Prostate gland (tissue), 2 donors: ENCODE measurements at regions not wholly inside any gene's neighbourhood (a gene's known extent, or its start where the extent isn't known, plus 50 kb on each side); places are given as distances from the start of the nearest gene placed in this dataset.

Experiments
- DNase-seq: peaks from one replicate; pipeline ENCODE4 v3.0.0-alpha.2; 2019; ENCODE audit warnings: low spot score
- H3K27ac ChIP-seq, 2 donors: fragments of 200-600 bp; sonication (generic); 2 replicates each; pipeline ENCODE4 v1.5.1; 2017 to 2019
- H3K27me3 ChIP-seq: fragments of 200-600 bp; sonication (generic); replicated peaks from 2 replicates; pipeline ENCODE4 v1.5.1; 2019; ENCODE audit not compliant: insufficient read depth
- H3K36me3 ChIP-seq, 2 donors: fragments of 200-600 bp; sonication (generic); 1 replicate in 1 of 2; 2 replicates in 1 of 2; pipeline versions ENCODE4 v1.5.1 to v1.8.1; 2017 to 2019
- H3K4me1 ChIP-seq: fragments of 200-600 bp; sonication (generic); replicated peaks from 2 replicates; pipeline ENCODE4 v1.5.1; 2019
- H3K4me3 ChIP-seq, 2 donors: fragments of 200-600 bp; sonication (generic); 2 replicates each; pipeline ENCODE4 v1.5.1; 2017 to 2019
- H3K9me3 ChIP-seq: fragments of 200-600 bp; sonication (generic); 2 replicates; pipeline ENCODE4 v1.5.1; 2017
- CTCF ChIP-seq, 4 experiments: fragments of 200-600 bp in 2 of 4; fragments of 450-650 bp in 2 of 4; sonication (generic) in 2 of 4; IDR thresholded peaks; 1 replicate in 3 of 4; 2 replicates in 1 of 4; pipeline ENCODE4 v1.5.1; 2016 to 2019; ENCODE audit warnings: antibody characterized with exemption in 4 of 4, mild to moderate bottlenecking in 2 of 4, moderate library complexity in 2 of 4
- POLR2A ChIP-seq: fragments of 450-650 bp; IDR thresholded peaks from one replicate; pipeline ENCODE4 v1.6.1; 2016; ENCODE audit warnings: antibody characterized with exemption, mild to moderate bottlenecking
- POLR2AphosphoS5 ChIP-seq: sonication (generic); formaldehyde crosslinking; IDR thresholded peaks from one replicate; pipeline ENCODE4 v1.6.1; 2017; ENCODE audit warnings: antibody characterized with exemption
- WGBS: methylation state at CpG from one replicate; pipeline ENCODE4 v1.1.5; 2018; 5-methylcytosine and 5-hydroxymethylcytosine counted together
- intact Hi-C: fragments of 100-400 bp; cut with DNase I; formaldehyde crosslinking; loops from one replicate; pipeline ENCODE4 v1.14.2; 2022

- Histone ChIP-seq H3K4me3 (no peak overlapping the region), H3K27me3 (no peaks in the 10 kb centered on the region), H3K9me3 (no peaks in the 10 kb centered on the region), H3K36me3 (no peaks in the 10 kb centered on the region), H3K4me1 (no peaks in the 10 kb centered on the region), H3K27ac (no peak overlapping the region)
- DNase-seq, result no peak
- WGBS, result 76% methylated on average over 4 of the region's 4 CpGs
- TF ChIP-seq POLR2A (no peak), CTCF (IDR thresholded peaks at IDR 0.05) (no peak), POLR2AphosphoS5 (no peak)
- intact Hi-C loops, result no loop called here
These were observed 70.8 kb upstream of the STARD4 start for GRCh38 chr5:111582993-111583601.

GRCh38 chr5:111582451-111582850 is 70.1 kb upstream of the STARD4 start:
- no peaks in the 10 kb centered on the region for H3K27me3 ChIP-seq
- intact Hi-C loops, result no loop called here
- H3K9me3 ChIP-seq, result no peaks in the 10 kb centered on the region
- no peaks in the 10 kb centered on the region for H3K4me1 ChIP-seq
- no peak overlapping the region for H3K4me3 ChIP-seq
- TF ChIP-seq POLR2AphosphoS5, result no peak
- no peak for TF ChIP-seq CTCF (IDR thresholded peaks at IDR 0.05)
- TF ChIP-seq POLR2A, result no peak
- 90% methylated on average over 1 of the region's 1 CpG for WGBS
- no peak overlapping the region for H3K27ac ChIP-seq
- DNase-seq, result no peak
- no peaks in the 10 kb centered on the region for H3K36me3 ChIP-seq

GRCh38 chr5:111580956-111581355 is 68.6 kb upstream of the STARD4 start:
- Histone ChIP-seq H3K27me3 (no peaks in the 10 kb centered on the region), H3K36me3 (no peaks in the 10 kb centered on the region), H3K4me1 (no peaks in the 10 kb centered on the region), H3K4me3 (no peak overlapping the region), H3K9me3 (no peaks in the 10 kb centered on the region), H3K27ac (no peak overlapping the region)
- TF ChIP-seq CTCF (IDR thresholded peaks at IDR 0.05), result no peak
- TF ChIP-seq POLR2A, result no peak
- no peak for TF ChIP-seq POLR2AphosphoS5
- no peak for DNase-seq
- intact Hi-C loops, result no loop called here

GRCh38 chr5:111574311-111574710 is 62.0 kb upstream of the STARD4 start:
- Histone ChIP-seq H3K4me3 (no peak overlapping the region), H3K27me3 (no peaks in the 10 kb centered on the region), H3K4me1 (no peaks in the 10 kb centered on the region), H3K27ac (no peak overlapping the region), H3K9me3 (no peaks in the 10 kb centered on the region), H3K36me3 (no peaks in the 10 kb centered on the region)
- intact Hi-C loops, result no loop called here
- TF ChIP-seq POLR2AphosphoS5 (no peak), POLR2A (no peak), CTCF (IDR thresholded peaks at IDR 0.05) (no peak)
- no peak for DNase-seq
- 93% methylated on average over 2 of the region's 2 CpGs for WGBS

- no peaks in the 10 kb centered on the region for H3K4me1 ChIP-seq
- no peaks in the 10 kb centered on the region for H3K9me3 ChIP-seq
- peak; percentile 75 for DNase-seq
- no peak overlapping the region for H3K27ac ChIP-seq
- intact Hi-C loops, result no loop called here
- no peak overlapping the region for H3K4me3 ChIP-seq
- TF ChIP-seq POLR2A (no peak), POLR2AphosphoS5 (peak; percentile 87), CTCF (IDR thresholded peaks at IDR 0.05) (no peak)
- 44% methylated on average over 5 of the region's 5 CpGs for WGBS
- no peaks in the 10 kb centered on the region for H3K36me3 ChIP-seq
- H3K27me3 ChIP-seq, result no peaks in the 10 kb centered on the region
These were observed 60.2 kb upstream of the STARD4 start for GRCh38 chr5:111572561-111572960.
